DOHH2 (cell line): ENCODE measurements at regions not wholly inside any gene's neighbourhood (a gene's known extent, or its start where the extent isn't known, plus 50 kb on each side); places are given as distances from the start of the nearest gene placed in this dataset.

ENCODE experiments used
- H3F3A ChIP-seq: fragments of 200-600 bp; sonication (generic), shearing (Covaris generic); 2 replicates; pipeline ENCODE4 v1.6.0; 2016; ENCODE audit warnings: antibody characterized with exemption, mild to moderate bottlenecking; ENCODE audit not compliant: control insufficient read depth, insufficient read depth
- H3K27ac ChIP-seq: fragments of 200-600 bp; sonication (generic); 2 replicates; pipeline ENCODE4 v1.5.1; 2014; ENCODE audit warnings: low read depth, mild to moderate bottlenecking, low read length, moderate library complexity
- H3K27me3 ChIP-seq: fragments of 200-600 bp; sonication (generic); 2 replicates; pipeline ENCODE4 v1.6.1; 2014; ENCODE audit warnings: mild to moderate bottlenecking, low read length, mixed read lengths; ENCODE audit not compliant: control insufficient read depth
- H3K36me3 ChIP-seq: fragments of 200-600 bp; sonication (generic); 2 replicates; pipeline ENCODE4 v1.6.1; 2014; ENCODE audit warnings: mild to moderate bottlenecking, low read length, moderate library complexity, mixed read lengths; ENCODE audit not compliant: control insufficient read depth
- H3K4me1 ChIP-seq: fragments of 200-600 bp; sonication (generic); 2 replicates; pipeline ENCODE4 v1.6.1; 2014; ENCODE audit warnings: mild to moderate bottlenecking, low read length, mixed read lengths; ENCODE audit not compliant: control insufficient read depth
- H3K4me2 ChIP-seq: fragments of 200-600 bp; sonication (generic); 2 replicates; pipeline ENCODE4 v1.6.0; 2014; ENCODE audit warnings: mild to moderate bottlenecking, low read length, moderate library complexity
- H3K4me3 ChIP-seq: fragments of 200-600 bp; sonication (generic); 2 replicates; pipeline ENCODE4 v1.5.1; 2014; ENCODE audit warnings: mild to moderate bottlenecking, low read length, mixed read lengths
- H3K79me2 ChIP-seq: fragments of 200-600 bp; sonication (generic); 2 replicates; pipeline ENCODE4 v1.6.1; 2014; ENCODE audit warnings: mild to moderate bottlenecking, low read length, mixed read lengths; ENCODE audit not compliant: control insufficient read depth
- H3K9me2 ChIP-seq: fragments of 200-600 bp; sonication (generic); replicated peaks from 2 replicates; pipeline ENCODE4 v1.6.1; 2014; ENCODE audit warnings: mild to moderate bottlenecking, low read length, mixed read lengths; ENCODE audit not compliant: control insufficient read depth
- H3K9me3 ChIP-seq: fragments of 200-600 bp; sonication (generic); 2 replicates; pipeline ENCODE4 v1.6.1; 2014; ENCODE audit warnings: antibody characterized with exemption, low read length, mixed read lengths; ENCODE audit not compliant: control insufficient read depth, insufficient read depth
- H4K20me1 ChIP-seq: fragments of 200-600 bp; sonication (generic); 2 replicates; pipeline ENCODE4 v1.6.0; 2014; ENCODE audit warnings: low read depth, mild to moderate bottlenecking, antibody characterized with exemption, low read length, moderate library complexity; ENCODE audit not compliant: control insufficient read depth, insufficient read depth
- CTCF ChIP-seq: fragments of 200-600 bp; sonication (generic); IDR thresholded peaks from one replicate; pipeline ENCODE4 v1.5.1; 2014; ENCODE audit warnings: antibody characterized with exemption, mild to moderate bottlenecking, low read depth, low read length; ENCODE audit not compliant: poor library complexity, severe bottlenecking
- EZH2phosphoT487 ChIP-seq: fragments of 200-600 bp; sonication (generic); IDR thresholded peaks from 2 replicates; pipeline ENCODE4 v1.6.1; 2017; ENCODE audit warnings: borderline replicate concordance, mild to moderate bottlenecking, antibody characterized with exemption, low read length, moderate library complexity, mixed read lengths

GRCh38 chr7:10875080-10875479 lies 98.6 kb upstream of the PHF14 start:
- no peak for TF ChIP-seq CTCF
- Histone ChIP-seq H3K27ac (no peak overlapping the region), H3F3A (no peaks in the 10 kb centered on the region), H3K36me3 (no peaks in the 10 kb centered on the region), H3K9me2 (no peaks in the 10 kb centered on the region), H3K9me3 (no peaks in the 10 kb centered on the region), H3K4me3 (no peak overlapping the region), H3K4me1 (no peaks in the 10 kb centered on the region), H3K4me2 (no peak overlapping the region), H4K20me1 (no peaks in the 10 kb centered on the region), H3K27me3 (peaks cover 15% of the 10 kb centered on the region; the same call in 1 of the 2 replicates), H3K79me2 (no peaks in the 10 kb centered on the region)

- Histone ChIP-seq H3F3A (no peaks in the 10 kb centered on the region), H4K20me1 (no peaks in the 10 kb centered on the region), H3K9me2 (no peaks in the 10 kb centered on the region), H3K36me3 (no peaks in the 10 kb centered on the region), H3K79me2 (no peaks in the 10 kb centered on the region), H3K27me3 (no peaks in the 10 kb centered on the region), H3K27ac (no peak overlapping the region), H3K4me3 (no peak overlapping the region), H3K4me1 (peaks cover 15% of the 10 kb centered on the region), H3K4me2 (peak overlapping the region; percentile 25), H3K9me3 (0 out of 2 replicates have a peak, but pooled peaks cover 2% of the 10 kb centered on the region)
- TF ChIP-seq CTCF, result no peak
- no peak for TF ChIP-seq EZH2phosphoT487
Observed at GRCh38 chr7:10888861-10889260, 84.8 kb upstream of the PHF14 start.

- Histone ChIP-seq H4K20me1 (no peaks in the 10 kb centered on the region), H3K79me2 (no peaks in the 10 kb centered on the region), H3F3A (no peaks in the 10 kb centered on the region), H3K27me3 (no peaks in the 10 kb centered on the region), H3K4me1 (peaks cover 15% of the 10 kb centered on the region), H3K9me2 (no peaks in the 10 kb centered on the region), H3K4me3 (0 out of 2 replicates have a peak overlapping the region, but pooled peaks have one; percentile 3), H3K36me3 (no peaks in the 10 kb centered on the region), H3K9me3 (peaks cover 2% of the 10 kb centered on the region; the same call in 1 of the 2 replicates), H3K4me2 (peak overlapping the region; percentile 25), H3K27ac (no peak overlapping the region)
- TF ChIP-seq EZH2phosphoT487 (no peak), CTCF (peak; percentile 95)
Observed at GRCh38 chr7:10889266-10889898, 84.3 kb upstream of the PHF14 start.
